ENCODE measurements at regions not wholly inside any gene's neighbourhood (a gene's known extent, or its start where the extent isn't known, plus 50 kb on each side); places are given as distances from the start of the nearest gene placed in this dataset.

DNA sequence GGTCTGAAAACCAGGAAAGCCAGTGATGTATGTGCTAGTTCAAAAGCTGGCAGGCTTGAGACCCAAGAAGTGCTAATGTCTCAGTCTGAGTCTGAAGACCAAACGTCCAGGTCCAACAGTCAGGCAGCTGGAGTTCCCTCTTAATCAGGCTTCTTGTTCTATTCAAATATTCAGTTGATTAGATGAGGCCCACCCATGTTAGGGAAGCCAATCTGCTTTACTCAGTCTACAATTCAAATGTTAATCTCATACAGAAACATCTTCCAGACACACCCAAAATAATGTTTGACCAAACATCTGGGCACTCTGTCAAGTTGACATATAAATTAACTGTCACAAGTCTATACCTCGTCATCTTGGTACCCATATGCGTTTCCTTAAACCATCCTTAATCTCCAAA, 72.4 kb upstream of the IL2 start (continued):
- TF ChIP-seq CREB1 (CRISPR knock-in tag; IDR thresholded peaks at IDR 0.05; ENCODE audit: low read depth) (no peak), EZH2phosphoT487 (IDR thresholded peaks at IDR 0.05; ENCODE audit: unreplicated experiment) (no peak), STAT1 (IDR thresholded peaks at IDR 0.05; ENCODE audit: unreplicated experiment) (no peak), JUNB (IDR thresholded peaks at IDR 0.05; ENCODE audit: unreplicated experiment) (no peak)
- TF ChIP-seq, protein P1, sequence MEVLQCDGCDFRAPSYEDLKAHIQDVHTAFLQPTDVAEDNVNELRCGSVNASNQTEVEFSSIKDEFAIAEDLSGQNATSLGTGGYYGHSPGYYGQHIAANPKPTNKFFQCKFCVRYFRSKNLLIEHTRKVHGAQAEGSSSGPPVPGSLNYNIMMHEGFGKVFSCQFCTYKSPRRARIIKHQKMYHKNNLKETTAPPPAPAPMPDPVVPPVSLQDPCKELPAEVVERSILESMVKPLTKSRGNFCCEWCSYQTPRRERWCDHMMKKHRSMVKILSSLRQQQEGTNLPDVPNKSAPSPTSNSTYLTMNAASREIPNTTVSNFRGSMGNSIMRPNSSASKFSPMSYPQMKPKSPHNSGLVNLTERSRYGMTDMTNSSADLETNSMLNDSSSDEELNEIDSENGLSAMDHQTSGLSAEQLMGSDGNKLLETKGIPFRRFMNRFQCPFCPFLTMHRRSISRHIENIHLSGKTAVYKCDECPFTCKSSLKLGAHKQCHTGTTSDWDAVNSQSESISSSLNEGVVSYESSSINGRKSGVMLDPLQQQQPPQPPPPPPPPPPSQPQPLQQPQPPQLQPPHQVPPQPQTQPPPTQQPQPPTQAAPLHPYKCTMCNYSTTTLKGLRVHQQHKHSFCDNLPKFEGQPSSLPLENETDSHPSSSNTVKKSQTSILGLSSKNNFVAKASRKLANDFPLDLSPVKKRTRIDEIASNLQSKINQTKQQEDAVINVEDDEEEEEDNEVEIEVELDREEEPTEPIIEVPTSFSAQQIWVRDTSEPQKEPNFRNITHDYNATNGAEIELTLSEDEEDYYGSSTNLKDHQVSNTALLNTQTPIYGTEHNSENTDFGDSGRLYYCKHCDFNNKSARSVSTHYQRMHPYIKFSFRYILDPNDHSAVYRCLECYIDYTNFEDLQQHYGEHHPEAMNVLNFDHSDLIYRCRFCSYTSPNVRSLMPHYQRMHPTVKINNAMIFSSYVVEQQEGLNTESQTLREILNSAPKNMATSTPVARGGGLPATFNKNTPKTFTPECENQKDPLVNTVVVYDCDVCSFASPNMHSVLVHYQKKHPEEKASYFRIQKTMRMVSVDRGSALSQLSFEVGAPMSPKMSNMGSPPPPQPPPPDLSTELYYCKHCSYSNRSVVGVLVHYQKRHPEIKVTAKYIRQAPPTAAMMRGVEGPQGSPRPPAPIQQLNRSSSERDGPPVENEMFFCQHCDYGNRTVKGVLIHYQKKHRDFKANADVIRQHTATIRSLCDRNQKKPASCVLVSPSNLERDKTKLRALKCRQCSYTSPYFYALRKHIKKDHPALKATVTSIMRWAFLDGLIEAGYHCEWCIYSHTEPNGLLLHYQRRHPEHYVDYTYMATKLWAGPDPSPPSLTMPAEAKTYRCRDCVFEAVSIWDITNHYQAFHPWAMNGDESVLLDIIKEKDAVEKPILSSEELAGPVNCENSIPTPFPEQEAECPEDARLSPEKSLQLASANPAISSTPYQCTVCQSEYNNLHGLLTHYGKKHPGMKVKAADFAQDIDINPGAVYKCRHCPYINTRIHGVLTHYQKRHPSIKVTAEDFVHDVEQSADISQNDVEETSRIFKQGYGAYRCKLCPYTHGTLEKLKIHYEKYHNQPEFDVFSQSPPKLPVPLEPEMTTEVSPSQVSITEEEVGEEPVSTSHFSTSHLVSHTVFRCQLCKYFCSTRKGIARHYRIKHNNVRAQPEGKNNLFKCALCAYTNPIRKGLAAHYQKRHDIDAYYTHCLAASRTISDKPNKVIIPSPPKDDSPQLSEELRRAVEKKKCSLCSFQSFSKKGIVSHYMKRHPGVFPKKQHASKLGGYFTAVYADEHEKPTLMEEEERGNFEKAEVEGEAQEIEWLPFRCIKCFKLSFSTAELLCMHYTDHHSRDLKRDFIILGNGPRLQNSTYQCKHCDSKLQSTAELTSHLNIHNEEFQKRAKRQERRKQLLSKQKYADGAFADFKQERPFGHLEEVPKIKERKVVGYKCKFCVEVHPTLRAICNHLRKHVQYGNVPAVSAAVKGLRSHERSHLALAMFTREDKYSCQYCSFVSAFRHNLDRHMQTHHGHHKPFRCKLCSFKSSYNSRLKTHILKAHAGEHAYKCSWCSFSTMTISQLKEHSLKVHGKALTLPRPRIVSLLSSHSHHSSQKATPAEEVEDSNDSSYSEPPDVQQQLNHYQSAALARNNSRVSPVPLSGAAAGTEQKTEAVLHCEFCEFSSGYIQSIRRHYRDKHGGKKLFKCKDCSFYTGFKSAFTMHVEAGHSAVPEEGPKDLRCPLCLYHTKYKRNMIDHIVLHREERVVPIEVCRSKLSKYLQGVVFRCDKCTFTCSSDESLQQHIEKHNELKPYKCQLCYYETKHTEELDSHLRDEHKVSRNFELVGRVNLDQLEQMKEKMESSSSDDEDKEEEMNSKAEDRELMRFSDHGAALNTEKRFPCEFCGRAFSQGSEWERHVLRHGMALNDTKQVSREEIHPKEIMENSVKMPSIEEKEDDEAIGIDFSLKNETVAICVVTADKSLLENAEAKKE (CRISPR knock-in tag; IDR thresholded peaks at IDR 0.05) = no peak

DNA sequence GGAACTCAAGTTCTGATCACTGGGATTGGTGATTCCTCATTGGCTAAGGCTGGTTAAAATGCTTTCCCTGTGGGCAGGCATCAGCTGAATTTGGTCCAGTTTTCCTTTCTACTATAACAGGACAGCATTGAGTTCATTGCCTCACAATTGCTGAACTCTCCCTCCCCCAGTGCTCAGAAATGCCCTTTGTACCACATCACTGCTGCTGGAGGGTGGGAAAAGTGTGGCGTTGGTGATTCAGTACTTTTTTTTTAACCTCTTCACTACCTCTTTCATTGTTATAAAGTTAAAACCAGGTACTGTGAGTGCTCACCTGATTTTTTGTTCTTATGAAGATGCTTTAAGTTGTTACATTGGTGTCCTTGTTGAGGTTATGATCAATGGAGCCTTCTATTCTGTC, 69.3 kb upstream of the IL2 start:
- H3K4me1 Mint-ChIP-seq = no peaks in the 10 kb centered on the region
- H3K36me3 Mint-ChIP-seq (ENCODE audit: low read depth) = no peaks in the 10 kb centered on the region
- Histone ChIP-seq H3K9me2 (ENCODE audit: insufficient read depth) (peaks cover 6% of the 10 kb centered on the region), H3K79me2 (replicated peaks; ENCODE audit: insufficient read depth) (no peaks in the 10 kb centered on the region), H3K36me3 (ENCODE audit: insufficient read depth) (no peaks in the 10 kb centered on the region), H3K4me2 (no peak overlapping the region), H2AFZ (no peak overlapping the region), H3F3A (replicated peaks; ENCODE audit: low read depth) (no peaks in the 10 kb centered on the region), H3K4me3 (no peak overlapping the region), H4K20me1 (replicated peaks; ENCODE audit: insufficient read depth) (no peaks in the 10 kb centered on the region), H3K27me3 (ENCODE audit: insufficient read depth) (no peaks in the 10 kb centered on the region), H3K4me1 (ENCODE audit: insufficient read depth) (no peaks in the 10 kb centered on the region), H3K27ac (ENCODE audit: low read depth) (no peak overlapping the region)
- no peaks in the 10 kb centered on the region for H3K27me3 Mint-ChIP-seq (ENCODE audit: insufficient read depth, low read depth, poor library complexity)
- no peak overlapping the region for H3K27ac Mint-ChIP-seq
- H3K9me3 Mint-ChIP-seq = peaks cover 3% of the 10 kb centered on the region; the same call in 1 of the 3 replicates
- no peak for ATAC-seq
- DNase-seq (ENCODE audit: low spot score) = no peak
- H3K4me3 Mint-ChIP-seq = no peak overlapping the region
- no peak for TF ChIP-seq EZH2 (IDR thresholded peaks at IDR 0.05; ENCODE audit: low read depth, unreplicated experiment)
- no peak for TF ChIP-seq NANOG (IDR thresholded peaks at IDR 0.05; ENCODE audit: borderline replicate concordance)
- TF ChIP-seq, protein P2, sequence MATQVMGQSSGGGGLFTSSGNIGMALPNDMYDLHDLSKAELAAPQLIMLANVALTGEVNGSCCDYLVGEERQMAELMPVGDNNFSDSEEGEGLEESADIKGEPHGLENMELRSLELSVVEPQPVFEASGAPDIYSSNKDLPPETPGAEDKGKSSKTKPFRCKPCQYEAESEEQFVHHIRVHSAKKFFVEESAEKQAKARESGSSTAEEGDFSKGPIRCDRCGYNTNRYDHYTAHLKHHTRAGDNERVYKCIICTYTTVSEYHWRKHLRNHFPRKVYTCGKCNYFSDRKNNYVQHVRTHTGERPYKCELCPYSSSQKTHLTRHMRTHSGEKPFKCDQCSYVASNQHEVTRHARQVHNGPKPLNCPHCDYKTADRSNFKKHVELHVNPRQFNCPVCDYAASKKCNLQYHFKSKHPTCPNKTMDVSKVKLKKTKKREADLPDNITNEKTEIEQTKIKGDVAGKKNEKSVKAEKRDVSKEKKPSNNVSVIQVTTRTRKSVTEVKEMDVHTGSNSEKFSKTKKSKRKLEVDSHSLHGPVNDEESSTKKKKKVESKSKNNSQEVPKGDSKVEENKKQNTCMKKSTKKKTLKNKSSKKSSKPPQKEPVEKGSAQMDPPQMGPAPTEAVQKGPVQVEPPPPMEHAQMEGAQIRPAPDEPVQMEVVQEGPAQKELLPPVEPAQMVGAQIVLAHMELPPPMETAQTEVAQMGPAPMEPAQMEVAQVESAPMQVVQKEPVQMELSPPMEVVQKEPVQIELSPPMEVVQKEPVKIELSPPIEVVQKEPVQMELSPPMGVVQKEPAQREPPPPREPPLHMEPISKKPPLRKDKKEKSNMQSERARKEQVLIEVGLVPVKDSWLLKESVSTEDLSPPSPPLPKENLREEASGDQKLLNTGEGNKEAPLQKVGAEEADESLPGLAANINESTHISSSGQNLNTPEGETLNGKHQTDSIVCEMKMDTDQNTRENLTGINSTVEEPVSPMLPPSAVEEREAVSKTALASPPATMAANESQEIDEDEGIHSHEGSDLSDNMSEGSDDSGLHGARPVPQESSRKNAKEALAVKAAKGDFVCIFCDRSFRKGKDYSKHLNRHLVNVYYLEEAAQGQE (IDR thresholded peaks at IDR 0.05; ENCODE audit: unreplicated experiment) = no peak
- no peak for TF ChIP-seq ZNF331 (CRISPR knock-in tag; IDR thresholded peaks at IDR 0.05; ENCODE audit: low read depth)
- TF ChIP-seq JUNB (IDR thresholded peaks at IDR 0.05; ENCODE audit: unreplicated experiment) = no peak
- no peak for TF ChIP-seq ZNF114 (CRISPR knock-in tag; IDR thresholded peaks at IDR 0.05)
